ENCODE measurements at regions not wholly inside any gene's neighbourhood (a gene's known extent, or its start where the extent isn't known, plus 50 kb on each side); places are given as distances from the start of the nearest gene placed in this dataset.

DNA sequence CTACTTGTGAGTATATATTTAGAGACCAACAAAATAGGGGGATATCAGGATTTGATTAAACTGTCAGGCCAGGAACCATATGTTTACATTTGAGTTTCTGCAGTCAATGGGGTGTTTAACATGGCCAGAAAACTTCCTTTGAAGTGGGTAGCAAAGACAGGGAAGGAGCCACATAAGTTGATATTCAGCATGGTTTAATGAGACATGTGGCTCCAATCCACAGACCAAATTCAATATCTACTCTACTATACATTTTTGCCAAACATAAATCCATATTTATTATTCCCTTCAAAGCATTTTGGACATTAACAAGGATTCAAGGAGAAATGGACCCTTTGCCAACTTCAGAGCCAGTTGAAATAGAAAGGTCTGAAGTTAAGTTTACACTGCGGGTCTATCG is 99.8 kb downstream of the TAF11L14 start:
- H3K9me3 ChIP-seq (ENCODE audit: control insufficient read depth, low read length), result no peaks in the 10 kb centered on the region
- no peaks in the 10 kb centered on the region for H3K27me3 ChIP-seq (ENCODE audit: control insufficient read depth, insufficient read depth, low read length, poor library complexity, severe bottlenecking)

DNA sequence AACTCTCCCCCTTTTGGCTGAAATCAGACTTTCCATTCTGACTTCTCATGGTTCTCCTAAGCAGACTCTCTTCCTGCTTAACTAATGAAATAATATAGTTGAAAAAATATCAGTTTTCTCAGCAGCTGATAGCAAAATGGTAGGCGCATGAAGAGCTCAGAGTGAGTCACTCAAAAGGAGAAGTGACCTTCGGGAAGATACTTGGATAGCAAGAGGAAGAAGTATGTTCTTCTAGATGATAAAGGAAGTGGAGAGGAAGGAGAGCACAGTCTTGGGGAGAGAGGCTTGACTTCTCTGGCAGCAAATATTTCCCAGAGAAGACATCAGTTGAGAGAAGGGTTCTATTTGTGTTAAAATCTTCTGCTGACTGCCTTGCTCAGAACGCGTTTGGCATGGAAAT is 101.5 kb downstream of the TAF11L14 start:
- Histone ChIP-seq H3K27me3 (ENCODE audit: control insufficient read depth, insufficient read depth, low read length, poor library complexity, severe bottlenecking) (no peaks in the 10 kb centered on the region), H3K4me1 (ENCODE audit: control insufficient read depth, insufficient read depth, low read length) (no peaks in the 10 kb centered on the region), H3K36me3 (ENCODE audit: control insufficient read depth, insufficient read depth, low read length) (no peaks in the 10 kb centered on the region), H3K4me3 (ENCODE audit: low read length) (no peak overlapping the region), H3K9ac (ENCODE audit: extremely low read depth, low read length, poor library complexity, severe bottlenecking) (no peak overlapping the region), H3K9me3 (ENCODE audit: control insufficient read depth, low read length) (no peaks in the 10 kb centered on the region), H3K27ac (ENCODE audit: low read depth, low read length) (no peak overlapping the region)
- no peak overlapping the region for H3K4me3 Mint-ChIP-seq
- WGBS, 2 experiments (ENCODE audit: insufficient coverage in 1 of 2, insufficient read length in 1 of 2), result 64 to 69% methylated on average over 4 of the region's 4 CpGs
- TF ChIP-seq, protein P1, sequence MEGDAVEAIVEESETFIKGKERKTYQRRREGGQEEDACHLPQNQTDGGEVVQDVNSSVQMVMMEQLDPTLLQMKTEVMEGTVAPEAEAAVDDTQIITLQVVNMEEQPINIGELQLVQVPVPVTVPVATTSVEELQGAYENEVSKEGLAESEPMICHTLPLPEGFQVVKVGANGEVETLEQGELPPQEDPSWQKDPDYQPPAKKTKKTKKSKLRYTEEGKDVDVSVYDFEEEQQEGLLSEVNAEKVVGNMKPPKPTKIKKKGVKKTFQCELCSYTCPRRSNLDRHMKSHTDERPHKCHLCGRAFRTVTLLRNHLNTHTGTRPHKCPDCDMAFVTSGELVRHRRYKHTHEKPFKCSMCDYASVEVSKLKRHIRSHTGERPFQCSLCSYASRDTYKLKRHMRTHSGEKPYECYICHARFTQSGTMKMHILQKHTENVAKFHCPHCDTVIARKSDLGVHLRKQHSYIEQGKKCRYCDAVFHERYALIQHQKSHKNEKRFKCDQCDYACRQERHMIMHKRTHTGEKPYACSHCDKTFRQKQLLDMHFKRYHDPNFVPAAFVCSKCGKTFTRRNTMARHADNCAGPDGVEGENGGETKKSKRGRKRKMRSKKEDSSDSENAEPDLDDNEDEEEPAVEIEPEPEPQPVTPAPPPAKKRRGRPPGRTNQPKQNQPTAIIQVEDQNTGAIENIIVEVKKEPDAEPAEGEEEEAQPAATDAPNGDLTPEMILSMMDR (conservative IDR thresholded peaks at IDR 0.05), result no peak
- H3K27me3 Mint-ChIP-seq (ENCODE audit: insufficient read depth), result peaks cover 4% of the 10 kb centered on the region
- no peaks in the 10 kb centered on the region for H3K36me3 Mint-ChIP-seq (ENCODE audit: low read depth)
- no peak overlapping the region for H3K27ac Mint-ChIP-seq
- H3K4me1 Mint-ChIP-seq, result no peaks in the 10 kb centered on the region
- DNase-seq, result no peak
- H3K9me3 Mint-ChIP-seq, result no peaks in the 10 kb centered on the region

More for the DNA sequence above, 99.8 kb downstream of the TAF11L14 start:
- H3K36me3 ChIP-seq (ENCODE audit: control insufficient read depth, insufficient read depth, low read length), result no peaks in the 10 kb centered on the region
- peaks cover 2% of the 10 kb centered on the region for H3K4me1 ChIP-seq (ENCODE audit: control insufficient read depth, insufficient read depth, low read length)
- TF ChIP-seq, protein P1 (conservative IDR thresholded peaks at IDR 0.05), result no peak
- no peak overlapping the region for H3K4me3 Mint-ChIP-seq
- H3K9me3 Mint-ChIP-seq, result no peaks in the 10 kb centered on the region
- H3K36me3 Mint-ChIP-seq (ENCODE audit: low read depth), result no peaks in the 10 kb centered on the region
- H3K9ac ChIP-seq (ENCODE audit: extremely low read depth, low read length, poor library complexity, severe bottlenecking), result no peak overlapping the region
- H3K4me3 ChIP-seq (ENCODE audit: low read length), result no peak overlapping the region
- H3K27ac ChIP-seq (ENCODE audit: low read depth, low read length), result no peak overlapping the region
- H3K27ac Mint-ChIP-seq, result no peak overlapping the region
- no peaks in the 10 kb centered on the region for H3K4me1 Mint-ChIP-seq
- DNase-seq, result no peak
- WGBS, 2 experiments (ENCODE audit: insufficient coverage in 1 of 2, insufficient read length in 1 of 2), result 80 to 97% methylated on average over 1 to 2 of the region's 2 CpGs
- H3K27me3 Mint-ChIP-seq (ENCODE audit: insufficient read depth), result peaks cover 4% of the 10 kb centered on the region

GRCh38 chr5:17737092-17737491 is 102.8 kb downstream of the TAF11L14 start:
- H3K27me3 ChIP-seq (ENCODE audit: control insufficient read depth, insufficient read depth, low read length, poor library complexity, severe bottlenecking), result no peaks in the 10 kb centered on the region
- DNase-seq, result no peak
- no peaks in the 10 kb centered on the region for H3K36me3 ChIP-seq (ENCODE audit: control insufficient read depth, insufficient read depth, low read length)
- H3K9ac ChIP-seq (ENCODE audit: extremely low read depth, low read length, poor library complexity, severe bottlenecking), result no peak overlapping the region
- 96% methylated on average over 2 of the region's 2 CpGs; no CpG with 5 or more reads in 1 of the 2 experiments for WGBS, 2 experiments (ENCODE audit: insufficient coverage in 1 of 2, insufficient read length in 1 of 2)
- Mint-ChIP-seq H3K4me1 (no peaks in the 10 kb centered on the region), H3K27me3 (ENCODE audit: insufficient read depth) (peaks cover 4% of the 10 kb centered on the region), H3K4me3 (no peak overlapping the region), H3K27ac (no peak overlapping the region), H3K36me3 (ENCODE audit: low read depth) (no peaks in the 10 kb centered on the region), H3K9me3 (no peaks in the 10 kb centered on the region)
- H3K4me1 ChIP-seq (ENCODE audit: control insufficient read depth, insufficient read depth, low read length), result no peaks in the 10 kb centered on the region
- no peak overlapping the region for H3K4me3 ChIP-seq (ENCODE audit: low read length)
- no peak overlapping the region for H3K27ac ChIP-seq (ENCODE audit: low read depth, low read length)
- H3K9me3 ChIP-seq (ENCODE audit: control insufficient read depth, low read length), result no peaks in the 10 kb centered on the region
- TF ChIP-seq, protein P1 (conservative IDR thresholded peaks at IDR 0.05), result no peak

Measured in endodermal cell (in vitro differentiated cells).